ENCODE measurements at regions not wholly inside any gene's neighbourhood (a gene's known extent, or its start where the extent isn't known, plus 50 kb on each side); places are given as distances from the start of the nearest gene placed in this dataset.

- TF ChIP-seq SPI1 (IDR thresholded peaks at IDR 0.05; ENCODE audit: borderline replicate concordance, low read depth) (no peak), CTCF (IDR thresholded peaks at IDR 0.05; ENCODE audit: insufficient read depth, low read length) (no peak), POLR2AphosphoS5 (IDR thresholded peaks at IDR 0.05; ENCODE audit: low read depth) (no peak), REST (IDR thresholded peaks at IDR 0.05; ENCODE audit: insufficient replicate concordance, low read depth) (no peak)
Measured at GRCh38 chr7:109930049-109930448, 1160.9 kb upstream of the LRRN3 start.

Measured in HL-60 (cell line).